ENCODE measurements at regions not wholly inside any gene's neighbourhood (a gene's known extent, or its start where the extent isn't known, plus 50 kb on each side); places are given as distances from the start of the nearest gene placed in this dataset.

- intact Hi-C loops (cut with micrococcal nuclease), result no loop called here
- no peak overlapping the region for H3K4me3 Mint-ChIP-seq
- no peaks in the 10 kb centered on the region for H3K4me1 Mint-ChIP-seq (ENCODE audit: low read depth)
- no peak for DNase-seq (ENCODE audit: low spot score)
- H3K36me3 Mint-ChIP-seq (ENCODE audit: low read depth), result no peaks in the 10 kb centered on the region
- peaks cover 16% of the 10 kb centered on the region for H3K9me3 Mint-ChIP-seq
- no peaks in the 10 kb centered on the region for H3K27me3 Mint-ChIP-seq (ENCODE audit: insufficient read depth)
- H3K27ac Mint-ChIP-seq, result no peak overlapping the region
Measured at GRCh38 chr14:101200650-101201516, 297.4 kb upstream of the RTL1 start.

DNA sequence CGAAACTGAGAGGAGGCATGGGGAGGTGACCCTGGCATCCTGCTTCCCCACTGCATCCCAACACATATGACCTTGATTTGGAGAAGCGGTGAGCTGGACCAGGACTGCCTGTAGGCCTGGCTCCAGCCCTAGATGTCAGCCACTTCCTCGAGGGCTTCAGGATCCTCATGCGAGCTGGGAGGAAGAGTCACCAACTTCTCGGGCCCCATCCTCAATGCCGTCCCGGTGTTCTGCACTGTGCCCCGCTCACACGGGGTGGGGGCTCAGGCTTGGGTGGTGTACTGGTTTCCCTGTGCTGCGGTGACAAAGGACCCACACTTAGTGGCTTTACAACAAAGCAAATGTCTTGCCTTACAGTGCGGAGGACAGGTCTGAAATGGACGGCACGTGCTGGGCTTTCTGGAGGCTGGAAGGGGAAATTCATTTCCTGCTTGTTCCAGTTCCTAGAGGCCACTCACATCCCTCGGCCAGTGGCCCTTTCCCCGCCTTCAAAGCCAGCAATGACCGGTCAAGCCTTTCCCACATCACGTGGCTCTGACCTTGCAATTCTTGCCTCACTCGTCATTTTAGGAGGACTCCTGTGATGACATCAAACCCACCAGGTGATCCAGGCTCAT lies 298.1 kb upstream of the RTL1 start:
- no peak overlapping the region for H3K27ac Mint-ChIP-seq
- H3K9me3 Mint-ChIP-seq, result peaks cover 22% of the 10 kb centered on the region
- H3K27me3 Mint-ChIP-seq (ENCODE audit: insufficient read depth), result no peaks in the 10 kb centered on the region
- no peaks in the 10 kb centered on the region for H3K36me3 Mint-ChIP-seq (ENCODE audit: low read depth)
- no peak for DNase-seq (ENCODE audit: low spot score)
- no peak overlapping the region for H3K4me3 Mint-ChIP-seq
- intact Hi-C loops (cut with micrococcal nuclease), result no loop called here
- H3K4me1 Mint-ChIP-seq (ENCODE audit: low read depth), result no peaks in the 10 kb centered on the region

DNA sequence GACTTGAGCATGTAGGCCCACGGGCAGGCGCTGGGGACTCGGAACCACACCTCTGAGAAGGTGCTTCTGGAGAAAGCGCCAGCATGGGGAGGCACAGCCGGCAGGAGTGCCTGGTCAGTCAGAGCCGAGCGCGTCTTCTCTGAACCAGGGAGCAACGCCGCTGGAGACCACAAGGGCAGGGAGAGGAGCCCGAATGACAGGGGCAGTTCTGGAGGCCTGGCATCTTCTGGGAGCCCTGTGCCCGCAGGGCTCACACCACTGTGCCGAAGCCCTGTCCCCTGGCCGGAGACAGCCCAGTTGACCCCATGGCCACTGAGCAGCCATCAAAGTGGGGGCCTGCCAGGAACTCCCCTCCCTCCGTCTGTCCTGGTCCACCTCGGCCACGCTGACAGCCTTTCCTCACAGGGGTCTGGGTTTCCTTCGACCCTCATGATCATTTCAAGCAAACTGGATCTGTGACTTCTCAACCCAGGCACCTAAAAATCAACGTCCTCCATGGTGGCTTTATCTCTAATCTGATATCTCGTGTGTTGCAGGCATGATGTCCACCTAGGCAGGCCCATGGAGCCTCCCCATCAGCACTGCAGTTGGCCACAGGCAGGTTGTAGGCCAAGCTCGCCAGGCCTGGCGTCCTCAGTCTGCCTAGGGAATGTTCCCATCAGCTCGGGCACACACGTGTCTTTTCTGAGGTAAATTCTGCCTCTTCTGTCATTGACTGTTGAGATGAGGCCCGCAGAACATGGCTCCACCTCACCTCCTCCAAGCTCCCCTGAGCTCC lies 299.3 kb upstream of the RTL1 start:
- Mint-ChIP-seq H3K27ac (no peak overlapping the region), H3K4me1 (ENCODE audit: low read depth) (no peaks in the 10 kb centered on the region), H3K9me3 (peaks cover 30% of the 10 kb centered on the region), H3K27me3 (ENCODE audit: insufficient read depth) (no peaks in the 10 kb centered on the region), H3K4me3 (no peak overlapping the region), H3K36me3 (ENCODE audit: low read depth) (no peaks in the 10 kb centered on the region)
- DNase-seq (ENCODE audit: low spot score), result no peak
- intact Hi-C loops (cut with micrococcal nuclease), result no loop called here

GRCh38 chr14:101206556-101206955 lies 303.0 kb upstream of the RTL1 start:
- Mint-ChIP-seq H3K36me3 (ENCODE audit: low read depth) (no peaks in the 10 kb centered on the region), H3K9me3 (peaks cover 56% of the 10 kb centered on the region), H3K4me1 (ENCODE audit: low read depth) (no peaks in the 10 kb centered on the region), H3K4me3 (no peak overlapping the region), H3K27ac (no peak overlapping the region), H3K27me3 (ENCODE audit: insufficient read depth) (no peaks in the 10 kb centered on the region)
- no peak for DNase-seq (ENCODE audit: low spot score)
- intact Hi-C loops (cut with micrococcal nuclease), result no loop called here

DNA sequence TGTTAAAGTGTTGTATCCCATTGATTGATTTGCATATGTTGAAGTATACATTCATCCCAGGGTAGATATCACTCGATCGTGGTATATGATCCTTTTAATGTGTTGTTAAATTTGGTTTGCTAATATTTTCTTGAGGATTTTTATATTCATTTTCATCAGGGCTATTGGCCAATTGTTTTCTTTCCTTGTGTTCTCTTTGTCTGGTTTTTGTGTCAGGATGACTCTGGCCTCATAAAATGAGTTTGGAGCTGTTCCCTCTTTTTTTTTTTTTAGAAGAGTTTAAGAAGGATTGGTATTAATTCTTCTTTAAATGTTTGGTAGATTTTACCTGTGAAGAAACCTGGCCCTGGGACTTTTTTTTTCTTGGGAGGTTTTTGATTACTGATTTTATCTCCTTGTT lies 303.5 kb upstream of the RTL1 start:
- H3K27ac Mint-ChIP-seq, result no peak overlapping the region
- no peak overlapping the region for H3K4me3 Mint-ChIP-seq
- no peak for DNase-seq (ENCODE audit: low spot score)
- H3K4me1 Mint-ChIP-seq (ENCODE audit: low read depth), result no peaks in the 10 kb centered on the region
- intact Hi-C loops (cut with micrococcal nuclease), result no loop called here
- no peaks in the 10 kb centered on the region for H3K36me3 Mint-ChIP-seq (ENCODE audit: low read depth)
- H3K9me3 Mint-ChIP-seq, result peaks cover 59% of the 10 kb centered on the region
- H3K27me3 Mint-ChIP-seq (ENCODE audit: insufficient read depth), result no peaks in the 10 kb centered on the region

GRCh38 chr14:101207897-101208296 lies 304.4 kb upstream of the RTL1 start:
- no peaks in the 10 kb centered on the region for H3K36me3 Mint-ChIP-seq (ENCODE audit: low read depth)
- H3K9me3 Mint-ChIP-seq, result peaks cover 61% of the 10 kb centered on the region
- H3K4me1 Mint-ChIP-seq (ENCODE audit: low read depth), result no peaks in the 10 kb centered on the region
- H3K27ac Mint-ChIP-seq, result no peak overlapping the region
- DNase-seq (ENCODE audit: low spot score), result no peak
- H3K27me3 Mint-ChIP-seq (ENCODE audit: insufficient read depth), result no peaks in the 10 kb centered on the region
- intact Hi-C loops (cut with micrococcal nuclease), result no loop called here
- H3K4me3 Mint-ChIP-seq, result no peak overlapping the region

DNA sequence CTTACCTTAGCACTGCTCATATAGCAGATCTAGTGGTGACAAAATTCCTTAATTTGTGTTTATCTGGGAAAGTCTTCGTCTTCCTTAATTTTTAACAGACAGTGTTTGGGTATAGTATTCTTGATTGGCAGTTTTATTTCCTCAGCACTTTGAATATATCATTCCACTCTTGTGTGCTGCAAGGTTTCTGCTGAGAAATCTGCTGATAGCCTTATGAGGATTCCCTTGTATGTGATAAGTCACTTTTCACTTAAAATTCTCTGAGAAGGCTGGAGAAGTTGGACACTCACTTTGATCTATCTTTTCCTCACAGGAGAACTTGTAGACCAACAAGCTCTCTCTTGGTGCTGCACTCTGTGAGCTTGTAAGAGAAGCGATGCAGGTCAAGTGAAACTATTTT lies 306.1 kb upstream of the RTL1 start:
- no peaks in the 10 kb centered on the region for H3K27me3 Mint-ChIP-seq (ENCODE audit: insufficient read depth)
- peaks cover 65% of the 10 kb centered on the region for H3K9me3 Mint-ChIP-seq
- no peak overlapping the region for H3K27ac Mint-ChIP-seq
- intact Hi-C loops (cut with micrococcal nuclease), result no loop called here
- no peaks in the 10 kb centered on the region for H3K36me3 Mint-ChIP-seq (ENCODE audit: low read depth)
- DNase-seq (ENCODE audit: low spot score), result no peak
- no peaks in the 10 kb centered on the region for H3K4me1 Mint-ChIP-seq (ENCODE audit: low read depth)
- no peak overlapping the region for H3K4me3 Mint-ChIP-seq

DNA sequence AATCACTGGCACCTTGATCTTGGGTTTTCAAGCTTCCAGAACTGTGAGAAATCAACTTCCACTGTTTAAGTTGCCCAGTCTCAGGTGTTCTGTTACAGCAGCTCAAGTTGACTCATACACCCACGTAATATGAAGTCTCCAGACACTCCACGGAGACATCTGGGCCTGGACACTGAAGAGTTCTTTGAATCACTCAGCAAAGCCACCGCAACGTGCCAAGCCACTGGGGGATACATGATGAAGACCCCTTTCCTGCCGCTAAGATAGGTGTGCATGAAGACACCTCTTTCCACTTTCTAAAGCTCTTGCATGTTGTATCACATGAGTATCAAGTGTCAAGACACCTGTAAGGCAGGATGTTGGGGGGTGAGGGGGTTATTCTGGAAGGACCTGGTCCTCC lies 311.7 kb upstream of the RTL1 start:
- no peak for DNase-seq (ENCODE audit: low spot score)
- H3K9me3 Mint-ChIP-seq, result peaks cover 23% of the 10 kb centered on the region

DNA sequence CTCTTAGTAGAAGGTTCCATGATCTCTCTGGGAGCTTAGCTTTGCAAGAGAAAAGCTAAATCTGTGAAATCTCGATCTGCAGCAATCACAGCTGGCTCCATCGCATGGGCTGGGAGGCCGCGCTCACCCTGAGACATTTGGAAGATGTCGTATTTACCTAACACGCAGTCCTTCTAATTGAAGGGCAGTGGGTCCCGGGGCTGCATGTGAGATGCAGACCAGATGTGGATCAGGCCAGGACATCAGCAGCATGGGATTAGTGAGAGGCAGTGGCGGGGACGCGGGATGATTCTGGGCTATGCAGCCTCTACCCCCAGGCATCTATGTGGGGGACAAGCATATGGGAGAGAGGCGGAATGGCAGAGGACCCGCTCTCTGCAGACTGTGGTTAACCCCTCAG lies 312.4 kb upstream of the RTL1 start:
- Mint-ChIP-seq H3K4me3 (no peak overlapping the region), H3K27ac (no peak overlapping the region), H3K4me1 (ENCODE audit: low read depth) (no peaks in the 10 kb centered on the region), H3K27me3 (ENCODE audit: insufficient read depth) (no peaks in the 10 kb centered on the region), H3K9me3 (peaks cover 17% of the 10 kb centered on the region), H3K36me3 (ENCODE audit: low read depth) (no peaks in the 10 kb centered on the region)
- intact Hi-C loops (cut with micrococcal nuclease), result no loop called here
- no peak for DNase-seq (ENCODE audit: low spot score)

More for the DNA sequence above, 311.7 kb upstream of the RTL1 start:
- no peaks in the 10 kb centered on the region for H3K27me3 Mint-ChIP-seq (ENCODE audit: insufficient read depth)
- H3K36me3 Mint-ChIP-seq (ENCODE audit: low read depth), result no peaks in the 10 kb centered on the region
- H3K4me1 Mint-ChIP-seq (ENCODE audit: low read depth), result no peaks in the 10 kb centered on the region
- intact Hi-C loops (cut with micrococcal nuclease), result no loop called here
- H3K4me3 Mint-ChIP-seq, result no peak overlapping the region
- H3K27ac Mint-ChIP-seq, result no peak overlapping the region

DNA sequence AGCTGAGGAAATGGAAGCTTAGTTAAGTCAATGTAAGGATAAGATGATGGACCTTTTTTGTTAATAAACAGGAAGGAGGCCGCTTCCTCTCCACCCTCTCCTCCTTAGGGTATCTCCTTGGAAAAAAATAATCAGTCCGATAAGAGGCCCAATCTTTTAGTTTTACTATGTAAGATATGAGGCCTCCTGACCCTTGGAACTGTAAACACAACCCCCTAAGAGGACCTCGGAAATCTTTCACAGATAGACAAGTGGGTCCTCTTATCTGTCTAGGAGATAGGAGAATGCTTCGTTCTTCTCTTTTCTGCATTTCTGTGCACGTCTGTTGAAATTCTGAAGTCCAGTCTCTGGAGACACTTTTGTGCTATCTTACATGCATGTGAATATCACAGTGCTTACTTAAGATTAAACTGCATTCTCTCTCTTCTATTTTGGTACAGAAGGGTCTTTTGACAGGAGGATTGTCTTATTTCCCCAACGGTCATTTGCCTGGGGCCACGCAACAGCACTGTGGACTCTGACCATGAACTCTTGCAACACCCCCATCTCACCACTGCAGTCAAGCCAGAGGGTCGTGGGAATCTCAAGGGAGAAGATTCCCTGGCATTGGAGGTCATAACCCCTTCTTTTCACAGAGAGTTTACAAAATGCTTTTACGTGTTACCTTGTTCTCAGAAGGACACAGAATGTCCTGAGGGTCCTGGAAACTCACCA lies 313.0 kb upstream of the RTL1 start:
- H3K27ac Mint-ChIP-seq, result no peak overlapping the region
- H3K4me3 Mint-ChIP-seq, result no peak overlapping the region
- DNase-seq (ENCODE audit: low spot score), result no peak
- H3K4me1 Mint-ChIP-seq (ENCODE audit: low read depth), result no peaks in the 10 kb centered on the region
- H3K27me3 Mint-ChIP-seq (ENCODE audit: insufficient read depth), result no peaks in the 10 kb centered on the region
- H3K36me3 Mint-ChIP-seq (ENCODE audit: low read depth), result no peaks in the 10 kb centered on the region
- peaks cover 16% of the 10 kb centered on the region for H3K9me3 Mint-ChIP-seq
- intact Hi-C loops (cut with micrococcal nuclease), result no loop called here

GRCh38 chr14:101217080-101217463 lies 313.6 kb upstream of the RTL1 start:
- H3K4me3 Mint-ChIP-seq, result no peak overlapping the region
- H3K4me1 Mint-ChIP-seq (ENCODE audit: low read depth), result no peaks in the 10 kb centered on the region
- intact Hi-C loops (cut with micrococcal nuclease), result no loop called here
- H3K9me3 Mint-ChIP-seq, result peaks cover 12% of the 10 kb centered on the region
- no peaks in the 10 kb centered on the region for H3K27me3 Mint-ChIP-seq (ENCODE audit: insufficient read depth)
- DNase-seq (ENCODE audit: low spot score), result no peak
- H3K36me3 Mint-ChIP-seq (ENCODE audit: low read depth), result no peaks in the 10 kb centered on the region
- no peak overlapping the region for H3K27ac Mint-ChIP-seq

- Mint-ChIP-seq H3K4me1 (ENCODE audit: low read depth) (no peaks in the 10 kb centered on the region), H3K27me3 (ENCODE audit: insufficient read depth) (no peaks in the 10 kb centered on the region), H3K36me3 (ENCODE audit: low read depth) (no peaks in the 10 kb centered on the region), H3K4me3 (no peak overlapping the region), H3K27ac (no peak overlapping the region), H3K9me3 (peaks cover 10% of the 10 kb centered on the region)
- DNase-seq (ENCODE audit: low spot score), result no peak
- intact Hi-C loops (cut with micrococcal nuclease), result no loop called here
Measured at GRCh38 chr14:101217616-101218371, 314.3 kb upstream of the RTL1 start.

All from activated T-helper 1 cell treated with anti-CD3 and anti-CD28 coated beads, Interleukin-12 subunit alpha, Interleukin-12 subunit beta, Interleukin-2, Interleukin-4 antibody, amounts not matched to agents 30 ng/mL and 10 ng/mL and 1 ng/mL, durations not matched to agents 14 hours and 24 hours and 36 hours (primary cell).